Uterus (tissue), 2 donors: ENCODE measurements at regions not wholly inside any gene's neighbourhood (a gene's known extent, or its start where the extent isn't known, plus 50 kb on each side); places are given as distances from the start of the nearest gene placed in this dataset.

Experiments used
- CTCF ChIP-seq, 4 experiments: fragments of 200-600 bp in 2 of 4; fragments of 450-650 bp in 2 of 4; sonication (generic) in 2 of 4; IDR thresholded peaks; one replicate each; pipeline ENCODE4 v1.5.1; 2016 to 2019; ENCODE audit warnings: antibody characterized with exemption in 4 of 4, mild to moderate bottlenecking in 2 of 4, moderate library complexity in 1 of 4
- POLR2A ChIP-seq, 2 donors: fragments of 450-650 bp; IDR thresholded peaks; one replicate each; pipeline ENCODE4 v1.6.1; 2016; ENCODE audit warnings: antibody characterized with exemption in 2 of 2, mild to moderate bottlenecking in 1 of 2, moderate library complexity in 1 of 2

GRCh38 chr2:239750045-239750835, 274.9 kb downstream of the NDUFA10 start:
- TF ChIP-seq POLR2A (IDR thresholded peaks at IDR 0.05), result no peak
- TF ChIP-seq CTCF (IDR thresholded peaks at IDR 0.05), result no peak
